ENCODE measurements at regions not wholly inside any gene's neighbourhood (a gene's known extent, or its start where the extent isn't known, plus 50 kb on each side); places are given as distances from the start of the nearest gene placed in this dataset.

DNA sequence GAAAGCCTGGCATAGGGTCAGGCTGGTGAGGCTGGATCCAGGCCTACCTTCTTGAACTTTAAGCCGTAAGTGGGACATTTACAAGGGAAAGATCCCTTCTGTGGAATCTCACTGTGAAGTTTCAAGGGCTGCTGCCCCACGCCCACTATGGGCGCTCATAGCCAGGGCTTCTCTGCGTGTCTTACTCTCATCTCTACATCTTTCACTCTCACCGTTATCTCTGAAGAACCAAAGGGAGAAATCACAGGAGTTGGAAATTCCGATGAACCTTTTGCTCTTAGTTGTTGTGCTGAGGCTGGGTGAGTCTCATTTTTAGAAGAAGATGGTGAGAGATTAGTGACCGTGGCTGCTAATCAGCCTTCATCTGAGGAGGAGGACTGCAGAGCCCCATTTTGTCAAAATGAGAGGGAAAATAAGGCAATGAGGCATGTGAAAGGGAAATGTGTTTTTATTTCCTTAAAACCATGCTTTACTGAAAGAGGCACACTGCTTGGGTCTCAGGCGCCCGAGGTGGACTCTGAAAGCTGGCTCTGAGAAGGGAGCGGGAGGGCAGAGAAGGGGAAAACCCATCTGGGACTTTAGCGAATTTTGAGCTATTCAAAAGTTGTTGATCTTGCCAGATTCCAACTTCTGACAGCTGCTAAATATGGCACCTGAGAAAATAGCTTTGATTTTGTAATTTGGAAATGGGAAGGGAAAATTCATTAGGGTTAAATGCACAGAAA lies 301.5 kb downstream of the CLIC5 start:
- TF ChIP-seq, protein P1, sequence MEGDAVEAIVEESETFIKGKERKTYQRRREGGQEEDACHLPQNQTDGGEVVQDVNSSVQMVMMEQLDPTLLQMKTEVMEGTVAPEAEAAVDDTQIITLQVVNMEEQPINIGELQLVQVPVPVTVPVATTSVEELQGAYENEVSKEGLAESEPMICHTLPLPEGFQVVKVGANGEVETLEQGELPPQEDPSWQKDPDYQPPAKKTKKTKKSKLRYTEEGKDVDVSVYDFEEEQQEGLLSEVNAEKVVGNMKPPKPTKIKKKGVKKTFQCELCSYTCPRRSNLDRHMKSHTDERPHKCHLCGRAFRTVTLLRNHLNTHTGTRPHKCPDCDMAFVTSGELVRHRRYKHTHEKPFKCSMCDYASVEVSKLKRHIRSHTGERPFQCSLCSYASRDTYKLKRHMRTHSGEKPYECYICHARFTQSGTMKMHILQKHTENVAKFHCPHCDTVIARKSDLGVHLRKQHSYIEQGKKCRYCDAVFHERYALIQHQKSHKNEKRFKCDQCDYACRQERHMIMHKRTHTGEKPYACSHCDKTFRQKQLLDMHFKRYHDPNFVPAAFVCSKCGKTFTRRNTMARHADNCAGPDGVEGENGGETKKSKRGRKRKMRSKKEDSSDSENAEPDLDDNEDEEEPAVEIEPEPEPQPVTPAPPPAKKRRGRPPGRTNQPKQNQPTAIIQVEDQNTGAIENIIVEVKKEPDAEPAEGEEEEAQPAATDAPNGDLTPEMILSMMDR (IDR thresholded peaks at IDR 0.05), result no peak
- TF ChIP-seq POLR2A (IDR thresholded peaks at IDR 0.05), result no peak
